ENCODE measurements at regions not wholly inside any gene's neighbourhood (a gene's known extent, or its start where the extent isn't known, plus 50 kb on each side); places are given as distances from the start of the nearest gene placed in this dataset.

GRCh38 chr7:120097020-120097419 lies 176.0 kb upstream of the KCND2 start:
- DNase-seq (ENCODE audit: low spot score) = no peak

DNA sequence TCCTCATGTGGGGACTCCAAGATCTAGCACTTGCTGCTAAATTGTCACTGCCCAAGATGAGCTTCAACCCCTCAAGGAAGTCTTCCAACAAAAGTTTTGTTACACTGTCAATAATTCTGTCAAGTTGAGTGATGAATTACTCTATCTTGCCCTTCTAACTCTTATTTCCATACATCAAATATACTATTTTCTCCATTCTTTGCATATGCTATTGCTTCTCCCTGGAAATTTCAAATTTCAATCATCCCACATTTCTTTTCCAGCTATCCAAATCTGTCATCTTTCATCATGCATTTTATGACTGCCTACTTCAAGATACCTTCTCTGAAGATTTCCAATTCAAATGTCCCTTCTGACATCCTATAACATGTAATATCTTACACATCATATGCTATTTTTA lies 175.2 kb upstream of the KCND2 start:
- DNase-seq (ENCODE audit: low spot score) = no peak

GRCh38 chr7:120108376-120108775 lies 164.6 kb upstream of the KCND2 start:
- DNase-seq (ENCODE audit: low spot score) = no peak

- no peak for DNase-seq (ENCODE audit: low spot score)
Measured at GRCh38 chr7:120110169-120110568, 162.8 kb upstream of the KCND2 start.

- no peak for DNase-seq (ENCODE audit: low spot score)
Measured at GRCh38 chr7:120114626-120115025, 158.3 kb upstream of the KCND2 start.

DNA sequence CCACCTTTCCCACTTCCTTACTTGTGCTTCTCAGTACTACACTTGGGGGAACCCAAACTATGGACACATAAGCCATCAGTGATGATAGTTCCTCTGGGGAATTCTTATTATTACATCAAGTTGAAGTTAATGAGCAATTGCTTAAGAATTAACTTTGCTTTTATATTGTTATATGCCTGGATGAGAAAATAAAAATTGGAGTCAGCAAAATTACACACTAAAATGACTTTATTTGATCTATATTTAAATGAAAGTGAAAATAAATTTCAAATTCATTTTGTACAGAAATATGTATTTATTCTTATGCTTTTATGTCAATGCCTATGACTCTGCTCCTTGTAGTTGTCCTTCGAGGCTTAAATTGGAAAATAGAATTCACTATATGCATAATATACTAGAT lies 149.4 kb upstream of the KCND2 start:
- no peak for DNase-seq (ENCODE audit: low spot score)

- no peak for DNase-seq (ENCODE audit: low spot score)
Measured at GRCh38 chr7:120131096-120131839, 141.7 kb upstream of the KCND2 start.

DNA sequence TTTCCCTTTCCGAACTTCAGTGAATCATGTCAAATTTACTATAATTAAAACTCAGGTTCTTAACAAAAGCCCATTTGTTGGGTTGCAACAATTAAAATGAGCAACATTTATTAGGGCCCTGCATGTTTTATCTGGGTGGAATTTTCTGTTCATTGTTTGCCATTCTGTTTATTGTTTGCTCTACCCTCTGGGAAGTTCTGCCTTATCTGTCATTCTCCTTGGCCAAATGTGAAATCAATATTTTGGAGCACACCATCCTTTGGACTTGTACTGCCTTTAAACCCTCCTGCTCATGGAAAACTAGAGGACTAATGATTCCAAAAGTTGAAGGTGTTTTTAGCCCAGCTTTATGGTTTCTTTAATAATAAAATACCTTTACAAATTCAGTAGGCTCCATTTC lies 134.5 kb upstream of the KCND2 start:
- DNase-seq (ENCODE audit: low spot score) = no peak

DNA sequence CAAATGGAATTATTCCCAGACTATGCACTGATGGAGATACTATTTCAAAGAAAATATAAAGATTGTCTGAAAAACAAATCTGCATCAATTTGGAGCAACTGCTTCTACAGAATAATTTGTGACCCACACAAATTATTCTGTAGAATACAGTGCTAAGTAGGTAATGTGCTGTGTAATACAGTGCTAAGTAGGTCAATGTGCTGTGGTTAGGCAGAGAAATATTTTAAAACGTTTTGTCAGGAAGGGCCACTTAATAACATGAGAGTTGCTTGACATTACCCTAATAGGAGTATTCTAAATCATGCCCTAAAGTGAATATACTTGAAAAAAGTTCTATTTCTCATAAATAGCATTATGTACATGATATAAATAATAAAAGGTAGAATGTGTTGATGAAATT lies 116.5 kb upstream of the KCND2 start:
- no peak for DNase-seq (ENCODE audit: low spot score)

DNA sequence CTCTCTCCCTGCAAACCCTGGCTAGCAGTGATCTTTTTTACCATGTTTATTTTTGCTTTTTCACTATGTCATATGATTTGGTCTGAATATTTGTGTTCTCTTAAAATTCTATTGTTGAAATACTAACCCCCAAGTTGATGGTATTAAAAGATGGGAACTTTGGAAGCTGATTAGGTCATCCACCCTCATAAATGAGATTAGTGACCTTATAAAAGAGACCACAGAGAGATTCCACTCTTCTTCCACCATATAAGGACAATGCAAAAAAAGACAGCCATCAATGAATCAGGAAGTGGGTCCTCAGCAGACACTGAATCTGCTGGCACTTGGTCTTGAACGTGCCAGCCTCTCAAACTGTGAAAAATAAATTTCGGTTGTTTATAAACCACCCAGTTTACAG lies 112.8 kb upstream of the KCND2 start:
- DNase-seq (ENCODE audit: low spot score) = no peak

- no peak for DNase-seq (ENCODE audit: low spot score)
Measured at GRCh38 chr7:120163449-120163848, 109.5 kb upstream of the KCND2 start.

DNA sequence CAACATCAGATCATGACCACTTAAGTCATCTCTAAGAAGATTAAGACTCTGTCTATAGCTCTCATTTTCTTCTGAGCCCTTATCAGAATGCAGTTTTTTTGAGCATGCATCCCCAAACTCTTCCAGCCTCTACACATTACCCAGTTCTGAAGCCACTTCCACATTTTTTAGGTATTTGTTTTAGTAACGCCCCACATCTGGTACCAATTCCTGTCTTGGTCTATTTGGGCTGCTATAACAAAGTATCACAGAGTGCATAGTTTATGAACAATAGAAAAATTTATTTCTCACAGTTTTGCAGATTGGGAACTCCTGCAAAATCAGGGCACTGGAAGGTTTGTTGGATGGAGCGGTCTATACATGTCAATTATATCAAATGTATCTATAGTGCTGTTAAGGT lies 107.7 kb upstream of the KCND2 start:
- DNase-seq (ENCODE audit: low spot score) = no peak

DNA sequence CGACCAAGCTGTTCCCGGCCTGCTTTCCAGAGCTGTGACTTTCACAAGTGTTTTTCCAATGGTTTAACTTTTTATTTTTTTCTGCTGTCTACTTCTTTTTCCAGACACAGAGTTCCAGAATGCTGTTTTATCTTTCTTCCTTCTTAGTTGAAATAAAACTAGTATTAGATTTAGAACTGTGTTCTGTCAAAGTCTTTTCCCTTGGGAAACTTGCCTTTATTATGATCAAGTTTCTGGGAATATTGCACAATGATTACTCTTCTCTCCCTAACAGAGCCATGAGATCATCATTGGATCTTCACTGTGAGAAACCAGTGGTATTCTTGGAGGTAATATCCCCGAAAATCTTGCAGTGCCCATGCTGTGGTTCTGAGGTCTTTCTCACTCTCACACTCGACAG lies 104.9 kb upstream of the KCND2 start:
- DNase-seq (ENCODE audit: low spot score) = no peak

- no peak for DNase-seq (ENCODE audit: low spot score)
Measured at GRCh38 chr7:120169996-120170783, 102.8 kb upstream of the KCND2 start.

DNA sequence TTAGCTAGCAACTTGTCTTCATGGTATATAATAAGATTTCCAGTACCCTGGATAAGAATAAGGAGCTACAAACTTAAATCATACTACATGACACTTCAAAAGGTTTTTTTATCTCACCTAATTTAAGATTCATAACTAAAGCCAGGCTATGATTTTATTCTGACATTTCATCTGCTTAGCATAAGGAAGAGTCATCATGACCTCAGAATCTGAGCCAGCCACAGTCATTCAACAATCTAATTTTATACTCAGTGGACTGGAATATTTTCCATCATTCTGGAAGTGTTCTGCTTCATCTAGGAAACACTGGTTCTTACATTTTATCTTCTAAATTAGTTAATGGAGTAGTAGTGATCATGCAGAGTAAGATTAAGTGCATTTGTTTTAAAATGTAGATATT lies 102.1 kb upstream of the KCND2 start:
- DNase-seq (ENCODE audit: low spot score) = no peak

GRCh38 chr7:120171406-120171805 lies 101.6 kb upstream of the KCND2 start:
- no peak for DNase-seq (ENCODE audit: low spot score)

GRCh38 chr7:120180221-120180620 lies 92.8 kb upstream of the KCND2 start:
- no peak for DNase-seq (ENCODE audit: low spot score)

DNA sequence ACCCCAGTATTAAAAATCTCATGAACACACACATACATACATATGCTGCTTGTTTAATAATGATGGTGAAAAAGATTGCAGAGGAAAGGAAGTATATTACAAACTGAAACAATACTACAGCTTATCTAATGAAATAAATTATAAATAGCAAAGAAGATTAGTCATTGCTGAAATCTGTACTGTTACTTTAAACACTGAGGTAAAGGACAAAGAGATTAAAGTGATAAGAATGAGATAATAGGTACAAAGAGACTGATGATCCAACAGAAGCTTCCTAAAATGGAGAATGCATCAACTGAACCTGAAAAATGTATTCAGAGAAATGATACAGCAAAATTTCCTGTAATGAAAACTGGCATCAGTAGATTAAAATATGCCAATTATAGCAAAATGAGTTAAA lies 91.5 kb upstream of the KCND2 start:
- DNase-seq (ENCODE audit: low spot score) = no peak

- no peak for DNase-seq (ENCODE audit: low spot score)
Measured at GRCh38 chr7:120184866-120185265, 88.1 kb upstream of the KCND2 start.

- DNase-seq (ENCODE audit: low spot score) = no peak
Measured at GRCh38 chr7:120185940-120186682, 86.9 kb upstream of the KCND2 start.

DNA sequence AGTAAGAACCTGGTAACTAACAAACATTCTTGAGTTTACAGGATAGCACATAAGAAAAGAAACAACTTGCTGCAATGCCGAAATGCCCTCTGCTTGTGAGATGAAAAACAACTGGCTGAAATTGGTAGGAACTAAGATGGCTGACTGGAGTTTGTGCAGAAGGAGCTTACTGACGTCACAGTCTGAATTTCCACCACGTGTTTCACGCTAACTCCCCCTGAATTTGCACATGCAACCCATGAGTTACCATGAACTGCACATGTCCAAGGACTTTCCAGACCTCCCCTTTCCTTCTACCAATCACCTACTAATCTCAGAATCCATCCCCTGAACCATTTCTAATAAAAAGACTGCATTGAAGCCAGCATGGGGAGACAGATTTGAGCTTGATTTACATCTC lies 86.3 kb upstream of the KCND2 start:
- no peak for DNase-seq (ENCODE audit: low spot score)

- DNase-seq (ENCODE audit: low spot score) = no peak
Measured at GRCh38 chr7:120189623-120190022, 83.4 kb upstream of the KCND2 start.

DNA sequence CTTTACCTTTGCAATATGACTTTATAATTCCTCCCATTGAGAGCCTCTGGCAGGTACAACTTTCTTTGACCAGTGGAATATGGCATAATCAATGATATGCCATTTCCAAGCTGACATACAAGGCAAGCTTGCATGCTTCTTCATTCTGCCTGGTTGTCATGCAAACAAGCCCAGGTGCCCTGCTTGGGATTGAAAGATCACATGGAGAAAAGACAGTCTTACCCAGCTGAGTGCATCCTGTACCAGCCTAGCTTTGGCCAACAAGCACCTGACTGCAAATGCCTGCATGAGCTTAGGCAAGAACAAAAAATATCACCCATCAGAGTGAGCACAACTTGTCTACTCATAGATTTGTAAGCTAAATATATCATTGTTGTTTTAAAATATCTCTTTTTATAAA lies 82.9 kb upstream of the KCND2 start:
- DNase-seq (ENCODE audit: low spot score) = no peak

Data from HuH-7 (cell line).